CMK (cell line): ENCODE measurements at regions not wholly inside any gene's neighbourhood (a gene's known extent, or its start where the extent isn't known, plus 50 kb on each side); places are given as distances from the start of the nearest gene placed in this dataset.
"Not testable (repeated sequence)": the region's sequence is repeated elsewhere in the genome, so short reads cannot be mapped to it uniquely, and the experiment has no call there.

Source experiments
- DNase-seq: peaks from one replicate; pipeline ENCODE4 v3.0.0-alpha.2; 2010; ENCODE audit warnings: low read depth

GRCh38 chr6:6482256-6482655 lies 106.3 kb upstream of the LY86 start:
- DNase-seq, result no peak

DNA sequence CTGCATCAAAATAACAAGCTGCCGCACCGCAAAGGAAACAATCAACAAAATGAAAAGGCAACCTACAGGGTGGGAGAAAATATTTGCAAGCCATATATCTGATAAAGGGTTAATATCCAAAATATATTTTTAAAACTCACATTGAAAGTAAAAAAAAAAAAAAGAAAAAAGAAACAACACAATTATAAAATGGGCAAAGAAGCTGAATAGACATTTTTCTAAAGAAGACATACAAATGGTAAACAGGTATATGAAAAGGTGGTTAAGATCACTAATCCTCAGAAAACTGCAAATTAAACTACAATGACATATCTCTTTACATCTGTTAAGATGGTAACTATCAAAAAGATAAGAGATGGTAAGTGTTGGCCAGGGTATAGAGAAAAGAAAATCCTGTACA lies 105.4 kb upstream of the LY86 start:
- no peak for DNase-seq

- DNase-seq, result no peak
These were observed 104.8 kb upstream of the LY86 start for GRCh38 chr6:6483733-6484132.

GRCh38 chr6:6484681-6485080 lies 103.8 kb upstream of the LY86 start:
- no peak for DNase-seq

GRCh38 chr6:6486595-6486994 lies 101.9 kb upstream of the LY86 start:
- no peak for DNase-seq

DNA sequence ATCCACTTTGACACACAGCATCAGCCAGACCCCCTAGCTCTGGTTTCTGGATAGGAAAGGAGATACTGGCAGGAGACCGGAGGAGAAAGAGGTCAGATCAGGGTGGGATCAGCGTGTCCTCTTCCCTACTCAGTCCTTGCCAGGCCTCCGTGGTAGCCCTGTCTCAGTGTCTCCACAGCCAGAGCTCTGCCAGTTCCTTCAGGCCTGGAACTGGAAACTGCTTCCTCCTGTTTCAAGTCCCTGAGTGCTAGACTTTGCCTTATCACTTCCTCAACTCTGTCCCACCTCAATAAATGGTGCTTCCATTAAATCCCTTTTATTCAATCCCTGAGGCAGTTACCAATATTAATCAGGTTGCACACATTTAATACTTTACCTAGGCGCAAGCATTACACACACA lies 96.8 kb upstream of the LY86 start:
- no peak for DNase-seq

GRCh38 chr6:6492675-6493074 lies 95.8 kb upstream of the LY86 start:
- no peak for DNase-seq

DNA sequence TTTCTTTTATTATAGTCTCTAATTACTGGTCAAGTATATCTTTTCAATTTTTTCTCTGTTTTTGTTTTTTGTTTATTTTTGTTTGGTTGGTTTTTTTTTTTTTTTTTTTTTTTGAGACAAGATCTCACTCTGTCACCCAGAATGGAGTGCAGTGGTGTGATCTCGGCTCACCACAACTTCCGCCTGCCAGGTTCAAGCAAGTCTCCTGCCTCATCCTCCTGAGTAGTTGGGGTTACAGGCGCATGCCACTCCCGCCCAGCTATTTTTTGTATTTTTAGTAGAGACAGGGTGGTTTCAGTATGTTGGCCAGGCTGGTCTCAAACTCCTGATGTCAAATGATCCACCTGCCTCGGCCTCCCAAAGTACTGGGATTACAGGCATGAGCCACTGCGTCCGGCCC lies 94.4 kb upstream of the LY86 start:
- DNase-seq, result not testable (repeated sequence)

GRCh38 chr6:6494677-6495076 lies 93.8 kb upstream of the LY86 start:
- DNase-seq, result no peak

- DNase-seq, result no peak
These were observed 92.7 kb upstream of the LY86 start for GRCh38 chr6:6495851-6496250.

- DNase-seq, result no peak
These were observed 91.0 kb upstream of the LY86 start for GRCh38 chr6:6497541-6497940.

- no peak for DNase-seq
These were observed 90.5 kb upstream of the LY86 start for GRCh38 chr6:6497976-6498375.

DNA sequence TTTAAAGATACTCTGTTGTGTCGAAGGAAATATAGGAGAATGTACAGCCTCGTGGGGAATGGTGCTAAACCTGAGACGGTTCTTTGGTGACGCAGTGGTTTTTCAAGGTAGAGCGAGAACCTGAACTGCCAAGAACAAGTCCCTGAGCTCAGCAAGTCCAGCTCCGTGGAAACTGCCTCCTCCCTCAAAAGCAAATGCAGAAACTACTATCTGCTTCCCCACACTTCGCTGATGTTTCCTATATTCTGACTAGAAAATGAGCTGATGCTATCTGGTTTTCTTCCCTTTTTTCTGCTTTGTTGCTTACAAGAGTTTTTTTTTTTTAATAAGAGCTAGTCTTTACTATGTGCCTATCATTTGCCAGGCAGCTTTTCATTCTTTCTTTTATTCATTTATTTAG lies 85.3 kb upstream of the LY86 start:
- peak; percentile 8 for DNase-seq

- no peak for DNase-seq
These were observed 83.4 kb upstream of the LY86 start for GRCh38 chr6:6505111-6505510.

GRCh38 chr6:6508643-6509042 lies 79.9 kb upstream of the LY86 start:
- no peak for DNase-seq

- no peak for DNase-seq
These were observed 79.2 kb upstream of the LY86 start for GRCh38 chr6:6509284-6509683.

GRCh38 chr6:6512711-6513110 lies 75.8 kb upstream of the LY86 start:
- DNase-seq, result no peak

DNA sequence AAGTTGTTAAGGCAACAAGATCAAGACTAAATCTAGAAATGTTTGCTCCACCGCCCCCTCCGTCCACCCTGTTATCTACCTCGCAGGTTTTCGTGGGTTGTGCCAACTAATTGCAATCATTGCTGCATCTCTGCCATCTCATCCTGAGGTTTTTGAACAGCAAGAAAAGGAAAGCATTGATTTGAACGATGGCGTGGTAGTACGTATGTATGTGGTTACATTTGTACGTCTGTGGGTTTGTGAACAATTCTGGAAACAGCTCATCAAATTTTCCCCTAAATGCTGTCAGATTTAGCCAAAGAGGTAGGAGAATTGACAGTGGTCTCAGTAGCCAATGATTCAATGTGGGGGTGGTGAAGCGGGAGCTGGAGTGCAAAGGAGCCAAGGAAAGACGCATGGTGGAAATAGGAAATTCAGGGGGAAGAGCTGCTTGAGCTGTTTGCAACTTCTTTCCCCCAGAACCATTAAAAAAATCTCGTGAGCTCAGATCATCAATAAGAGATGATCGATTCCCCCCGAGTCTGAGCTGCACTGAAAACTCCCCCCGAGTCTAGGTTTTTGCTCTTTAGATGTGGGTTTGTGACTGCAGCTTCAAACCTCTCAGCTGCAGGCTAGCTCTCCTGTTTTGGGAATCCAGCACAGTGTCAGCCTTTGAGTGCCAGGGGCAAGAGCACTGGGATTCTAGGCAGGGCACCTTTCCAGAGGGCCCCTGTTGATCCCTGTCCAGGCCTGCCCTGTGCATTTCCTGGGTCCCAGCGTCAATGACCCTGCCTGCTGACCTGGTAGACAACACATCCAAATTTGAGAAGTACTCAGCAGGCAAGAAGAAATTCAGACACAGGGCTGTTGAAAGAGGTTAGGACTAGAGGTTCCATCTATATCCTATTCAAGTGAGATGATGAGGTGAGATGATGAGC lies 72.6 kb upstream of the LY86 start:
- DNase-seq, result no peak

- no peak for DNase-seq
These were observed 71.7 kb upstream of the LY86 start for GRCh38 chr6:6516666-6517458.

- DNase-seq, result no peak
These were observed 69.7 kb upstream of the LY86 start for GRCh38 chr6:6518631-6519427.

DNA sequence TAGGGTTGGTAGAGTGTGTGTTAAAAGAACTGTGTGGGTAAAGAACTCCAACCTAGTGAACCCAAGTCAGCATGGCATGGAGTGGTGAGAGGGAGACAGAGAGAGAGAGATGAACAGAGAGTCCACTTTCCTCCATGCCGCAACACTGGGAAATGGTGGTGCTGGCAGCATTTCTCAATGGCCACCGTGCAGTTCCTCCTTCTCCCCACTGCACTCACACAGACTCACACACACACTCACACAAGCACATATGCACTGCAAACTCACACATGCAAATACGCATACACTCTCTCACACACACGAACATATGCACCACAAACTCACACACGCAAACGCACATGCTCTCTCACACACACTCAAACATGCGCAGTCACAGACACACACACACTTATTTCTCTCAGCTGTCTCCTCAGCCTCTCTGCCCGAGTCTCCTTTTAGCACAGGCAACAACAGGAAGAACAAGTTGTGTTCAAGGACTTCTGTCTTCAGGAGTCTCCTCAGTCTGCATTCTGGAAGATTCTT lies 66.5 kb upstream of the LY86 start:
- DNase-seq, result no peak

GRCh38 chr6:6522709-6523108 lies 65.8 kb upstream of the LY86 start:
- DNase-seq, result no peak
